PC-9 (cell line): ENCODE measurements at regions not wholly inside any gene's neighbourhood (a gene's known extent, or its start where the extent isn't known, plus 50 kb on each side); places are given as distances from the start of the nearest gene placed in this dataset.
"Not testable (repeated sequence)": the region's sequence is repeated elsewhere in the genome, so short reads cannot be mapped to it uniquely, and the experiment has no call there.

Experiments used
- BruUV-seq: library from RNA; stranded (reverse); fragments of 400-500 nt; replicated peaks from 2 replicates; lab custom pipeline; 2021; lab: Mats Ljungman, UMichigan
- CTCF ChIA-PET: fragments of 300-600 bp; sonication (Branson Sonifier 250); formaldehyde crosslinking; loops from one replicate; lab custom pipeline; 2022; ENCODE audit warnings: antibody characterized with exemption; lab: Charles Lee
- POLR2A ChIA-PET: fragments of 300-600 bp; sonication (Branson Sonifier 250); formaldehyde crosslinking; loops from one replicate; lab custom pipeline; 2022; ENCODE audit warnings: antibody characterized with exemption; ENCODE audit not compliant: unreplicated experiment; lab: Charles Lee
- DNase-seq, 2 experiments: peaks; one replicate each; pipeline versions ENCODE4 v3.0.0 to v3.0.0-alpha.2; 2015 to 2022; ENCODE audit warnings: mixed read lengths in 1 of 2
- H2AFZ ChIP-seq: fragments of 200-600 bp; sonication (generic); 2 replicates; pipeline ENCODE4 v1.8.1; 2017; ENCODE audit warnings: antibody characterized with exemption
- H3F3A ChIP-seq: fragments of 200-600 bp; sonication (generic); 2 replicates; pipeline ENCODE4 v1.8.1; 2017; ENCODE audit warnings: antibody characterized with exemption, mild to moderate bottlenecking, low read depth; ENCODE audit not compliant: insufficient read depth
- H3K27ac ChIP-seq: fragments of 200-600 bp; sonication (generic); 2 replicates; pipeline ENCODE4 v1.6.1; 2016; ENCODE audit warnings: mixed run types
- H3K27me3 ChIP-seq: fragments of 200-600 bp; sonication (generic); 2 replicates; pipeline ENCODE4 v1.6.1; 2016; ENCODE audit warnings: low read depth, mixed run types; ENCODE audit not compliant: insufficient read depth
- H3K36me3 ChIP-seq: fragments of 200-600 bp; sonication (generic); 2 replicates; pipeline ENCODE4 v1.6.1; 2016; ENCODE audit warnings: low read depth, mixed run types
- H3K4me1 ChIP-seq: fragments of 200-600 bp; sonication (generic); replicated peaks from 2 replicates; pipeline ENCODE4 v1.6.1; 2016; ENCODE audit warnings: mixed run types; ENCODE audit not compliant: insufficient read depth
- H3K4me2 ChIP-seq: fragments of 200-600 bp; sonication (generic); 2 replicates; pipeline ENCODE4 v1.6.1; 2017; ENCODE audit warnings: mixed run types
- H3K4me3 ChIP-seq: fragments of 200-600 bp; sonication (generic); 2 replicates; pipeline ENCODE4 v1.6.1; 2016; ENCODE audit warnings: mixed run types
- H3K79me2 ChIP-seq: fragments of 200-600 bp; sonication (generic); 2 replicates; pipeline ENCODE4 v1.6.1; 2017; ENCODE audit warnings: low read depth, mixed run types
- H3K9me2 ChIP-seq: fragments of 200-600 bp; sonication (generic); 2 replicates; pipeline ENCODE4 v1.8.1; 2017; ENCODE audit warnings: mild to moderate bottlenecking; ENCODE audit not compliant: insufficient read depth
- H3K9me3 ChIP-seq: fragments of 200-600 bp; sonication (generic); 2 replicates; pipeline ENCODE4 v1.8.1; 2016; ENCODE audit warnings: low read depth; ENCODE audit not compliant: insufficient read depth
- H4K20me1 ChIP-seq: fragments of 200-600 bp; sonication (generic); 2 replicates; pipeline ENCODE4 v1.8.1; 2017; ENCODE audit not compliant: insufficient read depth
- intact Hi-C: fragments of 100-400 bp; cut with micrococcal nuclease; formaldehyde crosslinking; loops from one replicate; pipeline ENCODE4 v1.10.0; 2022; ENCODE audit not compliant: unreplicated experiment

GRCh38 chr17:30638968-30639367 is 161.8 kb downstream of the GOSR1 start:
- H3K79me2 ChIP-seq, CTCF ChIA-PET, BruUV-seq, H3K27ac ChIP-seq, H3K27me3 ChIP-seq, intact Hi-C loops, H3K4me2 ChIP-seq, H3K4me1 ChIP-seq, H3K36me3 ChIP-seq, H3K9me3 ChIP-seq, H4K20me1 ChIP-seq, H2AFZ ChIP-seq, DNase-seq, H3K4me3 ChIP-seq, H3K9me2 ChIP-seq, POLR2A ChIA-PET, H3F3A ChIP-seq: not testable (repeated sequence)

GRCh38 chr17:30631651-30632050 is 154.4 kb downstream of the GOSR1 start:
- H3F3A ChIP-seq, BruUV-seq, POLR2A ChIA-PET, H3K9me2 ChIP-seq, H4K20me1 ChIP-seq, H3K9me3 ChIP-seq, CTCF ChIA-PET, intact Hi-C loops, DNase-seq, H3K4me2 ChIP-seq, H3K79me2 ChIP-seq, H3K27me3 ChIP-seq, H3K4me1 ChIP-seq, H2AFZ ChIP-seq, H3K4me3 ChIP-seq, H3K27ac ChIP-seq, H3K36me3 ChIP-seq: not testable (repeated sequence)

- intact Hi-C loops, POLR2A ChIA-PET, H3K27ac ChIP-seq, H4K20me1 ChIP-seq, H2AFZ ChIP-seq, H3K4me3 ChIP-seq, H3K36me3 ChIP-seq, H3K9me2 ChIP-seq, H3K9me3 ChIP-seq, DNase-seq, CTCF ChIA-PET, H3K79me2 ChIP-seq, H3K4me1 ChIP-seq, H3K4me2 ChIP-seq, H3K27me3 ChIP-seq, H3F3A ChIP-seq, BruUV-seq: not testable (repeated sequence)
Observed at GRCh38 chr17:30625380-30625779, 148.2 kb downstream of the GOSR1 start.

- H3K4me3 ChIP-seq, H3F3A ChIP-seq, H3K79me2 ChIP-seq, POLR2A ChIA-PET, H3K36me3 ChIP-seq, DNase-seq, H3K4me1 ChIP-seq, CTCF ChIA-PET, H4K20me1 ChIP-seq, H3K27ac ChIP-seq, intact Hi-C loops, H3K27me3 ChIP-seq, BruUV-seq, H3K9me2 ChIP-seq, H3K4me2 ChIP-seq, H3K9me3 ChIP-seq, H2AFZ ChIP-seq: not testable (repeated sequence)
Observed at GRCh38 chr17:30624180-30624579, 147.0 kb downstream of the GOSR1 start.

DNA sequence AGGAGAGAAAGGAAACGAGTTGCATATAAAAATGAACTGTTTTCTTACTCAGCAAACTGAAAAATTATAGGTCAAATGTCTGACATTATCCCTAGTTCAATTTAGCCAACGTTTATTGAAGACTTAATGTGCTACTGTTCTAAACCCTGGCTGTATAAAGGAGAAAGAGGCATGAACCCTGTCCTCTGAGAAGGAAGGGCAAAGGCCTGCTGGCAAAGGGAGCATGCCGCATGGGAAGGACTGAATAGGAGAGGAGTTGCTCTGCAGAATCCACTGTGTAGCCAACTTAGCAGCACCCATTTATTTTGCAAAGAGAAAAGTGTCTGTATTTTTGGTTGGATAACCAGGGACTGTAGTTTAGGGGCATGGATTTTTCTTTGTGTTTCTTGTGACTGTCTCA is 132.5 kb downstream of the GOSR1 start:
- intact Hi-C loops, H4K20me1 ChIP-seq, H3K27me3 ChIP-seq, H3F3A ChIP-seq, POLR2A ChIA-PET, H3K9me2 ChIP-seq, BruUV-seq, CTCF ChIA-PET, H3K36me3 ChIP-seq, H2AFZ ChIP-seq, H3K4me2 ChIP-seq, H3K27ac ChIP-seq, H3K4me1 ChIP-seq, H3K4me3 ChIP-seq, H3K9me3 ChIP-seq, DNase-seq: not testable (repeated sequence)
- peaks cover 23% of the 10 kb centered on the region for H3K79me2 ChIP-seq
